Mucosa of descending colon (tissue), 3 donors: ENCODE measurements at regions not wholly inside any gene's neighbourhood (a gene's known extent, or its start where the extent isn't known, plus 50 kb on each side); places are given as distances from the start of the nearest gene placed in this dataset.

Experiments used
- ATAC-seq: fragments of 200-7000 bp; cut with Tn5 transposase; one replicate; pipeline ENCODE4 v1.9.1; 2020; ENCODE audit warnings: mild to moderate bottlenecking, moderate library complexity
- DNase-seq, 3 donors: peaks; one replicate each; pipeline ENCODE4 v3.0.0-alpha.2; 2020
- H3K36me3 ChIP-seq: fragments of 200-600 bp; one replicate; pipeline ENCODE4 v1.8.0; 2021; ENCODE audit warnings: low read depth, mild to moderate bottlenecking
- H3K4me1 ChIP-seq: fragments of 200-600 bp; one replicate; pipeline ENCODE4 v1.8.0; 2021; ENCODE audit warnings: low read depth, mild to moderate bottlenecking
- H3K4me3 ChIP-seq: fragments of 200-600 bp; one replicate; pipeline ENCODE4 v1.8.0; 2021; ENCODE audit warnings: mild to moderate bottlenecking
- H3K9me3 ChIP-seq: fragments of 200-600 bp; one replicate; pipeline ENCODE4 v1.8.0; 2021; ENCODE audit warnings: mild to moderate bottlenecking
- intact Hi-C, 2 donors: fragments of 100-400 bp; cut with DNase I in 1 of 2; cut with micrococcal nuclease in 1 of 2; formaldehyde crosslinking; loops; one replicate each; pipeline versions ENCODE4 v1.11.0 to v1.11.1; 2022; cut with DNase I, micrococcal nuclease
- TF ChIP-seq, protein P1 (sequence below): fragments of 200-600 bp; IDR thresholded peaks from one replicate; pipeline ENCODE4 v1.8.0; 2022; ENCODE audit warnings: antibody characterized with exemption, mild to moderate bottlenecking
- donor health status: DM: no; HTN: no; CAD: no; lungs with moderate emphysema.
- donor health status: DM: no; HTN: no; CAD: no.
- donor health status: DM: no; HTN: yes; CAD: no.

GRCh38 chr12:24206621-24207020 is 257.2 kb upstream of the SOX5 start:
- Histone ChIP-seq H3K4me3 (no peak overlapping the region), H3K4me1 (no peaks in the 10 kb centered on the region), H3K36me3 (no peaks in the 10 kb centered on the region), H3K9me3 (peaks cover 2% of the 10 kb centered on the region)
- intact Hi-C loops, result no loop called here
- ATAC-seq (no peak), DNase-seq (no peak)
- TF ChIP-seq, protein P1, sequence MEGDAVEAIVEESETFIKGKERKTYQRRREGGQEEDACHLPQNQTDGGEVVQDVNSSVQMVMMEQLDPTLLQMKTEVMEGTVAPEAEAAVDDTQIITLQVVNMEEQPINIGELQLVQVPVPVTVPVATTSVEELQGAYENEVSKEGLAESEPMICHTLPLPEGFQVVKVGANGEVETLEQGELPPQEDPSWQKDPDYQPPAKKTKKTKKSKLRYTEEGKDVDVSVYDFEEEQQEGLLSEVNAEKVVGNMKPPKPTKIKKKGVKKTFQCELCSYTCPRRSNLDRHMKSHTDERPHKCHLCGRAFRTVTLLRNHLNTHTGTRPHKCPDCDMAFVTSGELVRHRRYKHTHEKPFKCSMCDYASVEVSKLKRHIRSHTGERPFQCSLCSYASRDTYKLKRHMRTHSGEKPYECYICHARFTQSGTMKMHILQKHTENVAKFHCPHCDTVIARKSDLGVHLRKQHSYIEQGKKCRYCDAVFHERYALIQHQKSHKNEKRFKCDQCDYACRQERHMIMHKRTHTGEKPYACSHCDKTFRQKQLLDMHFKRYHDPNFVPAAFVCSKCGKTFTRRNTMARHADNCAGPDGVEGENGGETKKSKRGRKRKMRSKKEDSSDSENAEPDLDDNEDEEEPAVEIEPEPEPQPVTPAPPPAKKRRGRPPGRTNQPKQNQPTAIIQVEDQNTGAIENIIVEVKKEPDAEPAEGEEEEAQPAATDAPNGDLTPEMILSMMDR, result no peak

GRCh38 chr12:24201258-24201970 is 251.9 kb upstream of the SOX5 start:
- Histone ChIP-seq H3K36me3 (no peaks in the 10 kb centered on the region), H3K4me3 (no peak overlapping the region), H3K4me1 (no peaks in the 10 kb centered on the region), H3K9me3 (peaks cover 2% of the 10 kb centered on the region)
- DNase-seq, result no peak
- TF ChIP-seq, protein P1, result no peak
- no peak for ATAC-seq
- intact Hi-C loops, result no loop called here

GRCh38 chr12:24200010-24200409 is 250.5 kb upstream of the SOX5 start:
- DNase-seq (no peak), ATAC-seq (no peak)
- H3K4me1 ChIP-seq, result no peaks in the 10 kb centered on the region
- H3K4me3 ChIP-seq, result no peak overlapping the region
- TF ChIP-seq, protein P1, result no peak
- no peaks in the 10 kb centered on the region for H3K36me3 ChIP-seq
- H3K9me3 ChIP-seq, result peaks cover 2% of the 10 kb centered on the region
- intact Hi-C loops, result no loop called here

DNA sequence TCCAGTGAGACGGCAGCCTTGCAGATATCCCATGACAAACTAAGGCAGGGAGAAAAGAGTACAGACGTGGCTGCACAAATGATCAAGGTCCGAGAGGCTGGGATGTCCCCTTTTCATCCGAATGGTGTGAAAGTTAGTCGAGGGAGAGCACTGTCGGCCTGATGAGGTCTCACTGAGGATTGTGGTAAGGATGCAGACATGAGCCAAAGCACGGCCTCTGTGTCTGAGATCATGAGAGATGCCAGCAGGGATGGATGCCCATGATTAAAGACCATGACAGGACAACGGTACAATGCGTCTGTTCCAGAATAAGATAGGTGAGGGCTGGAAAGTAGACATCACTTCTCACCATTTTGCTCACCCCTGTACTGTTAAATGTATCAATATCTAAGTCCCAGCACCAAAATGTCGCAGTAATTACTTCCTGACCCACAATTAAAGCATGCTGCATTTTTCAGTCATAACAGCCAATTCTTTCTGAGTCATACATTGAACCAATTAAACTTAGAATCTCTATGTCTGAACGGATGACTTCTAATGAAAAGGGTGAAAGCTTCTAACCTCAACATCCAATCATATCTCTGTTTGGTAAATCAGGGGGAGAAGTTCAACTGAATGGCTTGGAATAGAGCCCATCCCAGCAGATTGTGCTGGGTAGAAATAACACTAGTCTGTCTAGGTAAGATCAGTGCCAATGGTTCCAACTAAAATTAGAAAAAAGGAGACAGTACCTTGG is 249.6 kb upstream of the SOX5 start:
- no peak for ATAC-seq
- no peaks in the 10 kb centered on the region for H3K4me1 ChIP-seq
- H3K4me3 ChIP-seq, result no peak overlapping the region
- no peaks in the 10 kb centered on the region for H3K36me3 ChIP-seq
- TF ChIP-seq, protein P1, result no peak
- H3K9me3 ChIP-seq, result peaks cover 2% of the 10 kb centered on the region
- no peak for DNase-seq
- intact Hi-C loops, result no loop called here

DNA sequence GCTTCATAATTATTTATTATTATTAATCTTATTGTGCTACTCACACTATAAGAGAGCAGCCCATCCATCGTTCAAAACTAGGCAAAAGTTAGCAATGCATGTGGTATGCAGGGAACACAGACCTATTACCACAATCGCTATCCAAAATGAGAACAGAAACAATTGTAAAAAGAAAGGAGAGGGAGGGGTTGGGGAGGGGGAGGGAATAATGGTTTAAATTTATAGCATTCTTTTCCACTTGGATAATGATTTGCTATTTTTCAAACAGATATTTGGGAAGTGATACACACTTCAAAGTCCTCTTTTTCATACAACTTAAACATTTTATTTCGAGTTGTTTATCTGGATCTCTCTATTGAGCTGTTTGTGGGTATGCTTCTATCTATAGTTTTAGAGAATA is 248.6 kb upstream of the SOX5 start:
- TF ChIP-seq, protein P1, result no peak
- no peaks in the 10 kb centered on the region for H3K36me3 ChIP-seq
- no peaks in the 10 kb centered on the region for H3K9me3 ChIP-seq
- intact Hi-C loops, result no loop called here
- no peaks in the 10 kb centered on the region for H3K4me1 ChIP-seq
- DNase-seq (no peak), ATAC-seq (no peak)
- no peak overlapping the region for H3K4me3 ChIP-seq
